ENCODE measurements at regions not wholly inside any gene's neighbourhood (a gene's known extent, or its start where the extent isn't known, plus 50 kb on each side); places are given as distances from the start of the nearest gene placed in this dataset.

DNA sequence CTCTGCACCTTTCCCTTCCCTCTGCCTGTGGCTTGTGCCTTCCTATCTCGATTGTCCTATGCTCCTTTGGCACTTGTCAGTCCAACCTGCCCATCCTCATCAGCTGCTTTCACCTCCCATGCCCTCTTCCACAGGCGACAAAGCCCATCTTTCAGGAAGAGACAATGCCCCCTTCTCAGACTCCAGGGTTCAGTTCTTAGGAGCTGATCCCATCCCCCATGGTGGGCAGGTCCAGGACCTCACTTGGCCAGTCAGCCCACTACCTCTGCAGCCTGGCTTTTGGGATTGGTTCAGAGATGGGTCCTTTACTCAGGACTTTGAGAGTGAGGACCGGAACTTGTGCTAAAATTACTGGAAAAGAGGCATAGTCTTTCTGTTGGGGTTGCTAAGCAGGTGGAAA lies 74.0 kb upstream of the NANOS1 start (continued):
- TF ChIP-seq KDM4A (IDR thresholded peaks at IDR 0.05; ENCODE audit: low read depth, low read length, severe bottlenecking) (no peak), CBX5 (IDR thresholded peaks at IDR 0.05; ENCODE audit: low read depth, low read length) (no peak), GABPA (IDR thresholded peaks at IDR 0.05; ENCODE audit: borderline replicate concordance, insufficient read depth, low read length) (no peak), CHD1 (IDR thresholded peaks at IDR 0.05; ENCODE audit: low read depth, low read length) (no peak), SRF (IDR thresholded peaks at IDR 0.05; ENCODE audit: low read depth, low read length) (no peak), RFX5 (IDR thresholded peaks at IDR 0.05; ENCODE audit: borderline replicate concordance, low read depth, low read length) (no peak), JUN (IDR thresholded peaks at IDR 0.05; ENCODE audit: low read depth, low read length) (no peak), BACH1 (IDR thresholded peaks at IDR 0.05; ENCODE audit: low read length) (no peak), TAF7 (optimal IDR thresholded peaks at IDR 0.05; ENCODE audit: borderline replicate concordance, low read depth, low read length) (no peak), BCL11A (IDR thresholded peaks at IDR 0.05; ENCODE audit: low read depth in 2 of 2, low read length in 2 of 2) (no peak)

All from H1 (cell line).